Fibroblast of lung (primary cell): ENCODE measurements at regions not wholly inside any gene's neighbourhood (a gene's known extent, or its start where the extent isn't known, plus 50 kb on each side); places are given as distances from the start of the nearest gene placed in this dataset.
A peak's percentile ranks its signal among the peaks of the same experiment; 100 is the strongest.
"Not testable (repeated sequence)": the region's sequence is repeated elsewhere in the genome, so short reads cannot be mapped to it uniquely, and the experiment has no call there.

Experiments used
- DNase-seq, 2 donors: peaks; one replicate each; pipeline versions ENCODE4 v3.0.0 to v3.0.0-alpha.2; 2010; ENCODE audit warnings: low read depth in 2 of 2
- H2AFZ ChIP-seq: 2 replicates; pipeline ENCODE4 v1.5.1; 2012; ENCODE audit warnings: low read length, control low read depth, inconsistent platforms
- H3K27ac ChIP-seq: 2 replicates; pipeline ENCODE4 v1.5.1; 2011; ENCODE audit warnings: low read length, control low read depth; ENCODE audit not compliant: insufficient read depth
- H3K27me3 ChIP-seq: 2 replicates; pipeline ENCODE4 v1.5.1; 2011; ENCODE audit warnings: mild to moderate bottlenecking, low read length; ENCODE audit not compliant: control insufficient read depth, insufficient read depth
- H3K36me3 ChIP-seq: 2 replicates; pipeline ENCODE4 v1.5.1; 2011; ENCODE audit warnings: low read length; ENCODE audit not compliant: control insufficient read depth, insufficient read depth
- H3K4me1 ChIP-seq: 2 replicates; pipeline ENCODE4 v1.5.1; 2011; ENCODE audit warnings: low read length; ENCODE audit not compliant: control insufficient read depth, insufficient read depth; ENCODE audit errors: extremely low read depth
- H3K4me2 ChIP-seq: 2 replicates; pipeline ENCODE4 v1.5.1; 2011; ENCODE audit warnings: low read length, control low read depth; ENCODE audit not compliant: insufficient read depth; ENCODE audit errors: extremely low read depth
- H3K4me3 ChIP-seq, 4 experiments: fragments of 200-600 bp in 1 of 4; sonication (generic) in 1 of 4; replicated peaks in 1 of 4; 2 replicates each; pipeline ENCODE4 v1.5.1; 2011 to 2016; ENCODE audit warnings: low read length in 4 of 4, low read depth in 3 of 4, mild to moderate bottlenecking in 3 of 4, control low read depth in 2 of 4, inconsistent platforms in 1 of 4, mixed read lengths in 1 of 4; ENCODE audit not compliant: insufficient read depth in 1 of 4; ENCODE audit errors: control extremely low read depth in 1 of 4
- H3K79me2 ChIP-seq: 2 replicates; pipeline ENCODE4 v1.5.1; 2012; ENCODE audit warnings: mild to moderate bottlenecking, low read length, inconsistent platforms; ENCODE audit not compliant: control insufficient read depth, insufficient read depth
- H3K9ac ChIP-seq: 2 replicates; pipeline ENCODE4 v1.5.1; 2011; ENCODE audit warnings: mild to moderate bottlenecking, low read length, control low read depth; ENCODE audit not compliant: insufficient read depth
- H3K9me3 ChIP-seq: 2 replicates; pipeline ENCODE4 v1.5.1; 2012; ENCODE audit warnings: low read depth, low read length; ENCODE audit not compliant: control insufficient read depth, insufficient read depth
- H4K20me1 ChIP-seq: 2 replicates; pipeline ENCODE4 v1.5.1; 2011; ENCODE audit warnings: low read length; ENCODE audit not compliant: control insufficient read depth, insufficient read depth; ENCODE audit errors: extremely low read depth

- not testable (repeated sequence) for H3K4me3 ChIP-seq, H3K4me1 ChIP-seq, H2AFZ ChIP-seq, H3K4me2 ChIP-seq, H3K9me3 ChIP-seq, H3K36me3 ChIP-seq, H3K79me2 ChIP-seq, H4K20me1 ChIP-seq, H3K9ac ChIP-seq, H3K27ac ChIP-seq, H3K27me3 ChIP-seq
- DNase-seq = peak in 1 of 2 donors; percentile 1
Observed at GRCh38 chr2:94576486-94576885, 294.7 kb upstream of the TEKT4 start.

GRCh38 chr2:94577160-94577559, 294.1 kb upstream of the TEKT4 start:
- H3K36me3 ChIP-seq, H3K4me2 ChIP-seq, H2AFZ ChIP-seq, H3K4me3 ChIP-seq, H3K9me3 ChIP-seq, H3K27me3 ChIP-seq, H3K4me1 ChIP-seq, H3K27ac ChIP-seq, H3K9ac ChIP-seq, H3K79me2 ChIP-seq, H4K20me1 ChIP-seq: not testable (repeated sequence)
- DNase-seq = peak in 1 of 2 donors; percentile 77

- DNase-seq, H4K20me1 ChIP-seq, H3K79me2 ChIP-seq, H3K36me3 ChIP-seq, H3K9me3 ChIP-seq, H3K4me1 ChIP-seq, H3K9ac ChIP-seq, H3K4me2 ChIP-seq, H3K27me3 ChIP-seq, H2AFZ ChIP-seq, H3K27ac ChIP-seq, H3K4me3 ChIP-seq: not testable (repeated sequence)
Observed at GRCh38 chr2:94579221-94579620, 292.0 kb upstream of the TEKT4 start.

- not testable (repeated sequence) for H3K36me3 ChIP-seq, H4K20me1 ChIP-seq, H3K9ac ChIP-seq, H3K9me3 ChIP-seq, H3K4me3 ChIP-seq, H2AFZ ChIP-seq, H3K27ac ChIP-seq, H3K4me1 ChIP-seq, H3K27me3 ChIP-seq, H3K79me2 ChIP-seq, H3K4me2 ChIP-seq
- DNase-seq = peak in 1 of 2 donors; percentile 78
Observed at GRCh38 chr2:94583081-94583723, 288.0 kb upstream of the TEKT4 start.

- H3K79me2 ChIP-seq, H3K9ac ChIP-seq, H3K4me3 ChIP-seq, H3K4me1 ChIP-seq, H3K27ac ChIP-seq, H2AFZ ChIP-seq, H3K4me2 ChIP-seq, H4K20me1 ChIP-seq, H3K9me3 ChIP-seq, H3K27me3 ChIP-seq, H3K36me3 ChIP-seq: not testable (repeated sequence)
- peak in 1 of 2 donors; percentile 0 for DNase-seq
Observed at GRCh38 chr2:94584569-94584968, 286.7 kb upstream of the TEKT4 start.
